ENCODE measurements at regions not wholly inside any gene's neighbourhood (a gene's known extent, or its start where the extent isn't known, plus 50 kb on each side); places are given as distances from the start of the nearest gene placed in this dataset.
"Not testable (repeated sequence)": the region's sequence is repeated elsewhere in the genome, so short reads cannot be mapped to it uniquely, and the experiment has no call there.

GRCh38 chr10:118870467-118871243, 115.9 kb upstream of the CACUL1 start:
- DNase-seq (ENCODE audit: extremely low read depth in 1 of 2, low read depth in 1 of 2) = no peak

DNA sequence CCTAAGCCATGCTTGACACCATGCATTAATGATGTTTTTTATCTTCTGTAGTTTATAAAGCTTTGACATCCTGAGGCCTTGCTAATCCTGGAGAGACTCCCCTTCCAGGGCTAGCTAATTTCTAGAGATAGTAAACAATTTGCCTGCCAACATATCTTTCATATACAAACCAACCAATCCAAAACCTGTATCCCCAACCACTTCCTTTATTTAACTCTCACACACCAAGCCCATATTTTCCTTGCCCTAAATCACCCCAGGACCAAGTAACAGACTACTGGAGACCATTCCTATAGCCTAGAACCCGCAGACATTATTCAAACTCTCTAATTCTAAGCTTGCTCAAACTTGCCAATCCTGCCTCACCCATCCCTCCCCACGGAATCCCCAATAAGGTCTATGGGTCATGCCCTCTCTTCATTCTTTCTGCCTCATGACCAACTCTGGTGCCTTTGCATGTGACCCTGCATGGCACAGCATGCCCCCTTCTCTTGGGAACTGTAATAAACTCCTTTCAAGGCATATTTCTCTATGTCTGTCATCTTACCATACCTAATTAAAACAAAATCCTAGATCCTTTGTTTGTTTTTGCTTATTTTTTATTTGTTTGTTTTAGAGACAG, 116.6 kb upstream of the CACUL1 start:
- no peak for DNase-seq (ENCODE audit: extremely low read depth in 1 of 2, low read depth in 1 of 2)

DNA sequence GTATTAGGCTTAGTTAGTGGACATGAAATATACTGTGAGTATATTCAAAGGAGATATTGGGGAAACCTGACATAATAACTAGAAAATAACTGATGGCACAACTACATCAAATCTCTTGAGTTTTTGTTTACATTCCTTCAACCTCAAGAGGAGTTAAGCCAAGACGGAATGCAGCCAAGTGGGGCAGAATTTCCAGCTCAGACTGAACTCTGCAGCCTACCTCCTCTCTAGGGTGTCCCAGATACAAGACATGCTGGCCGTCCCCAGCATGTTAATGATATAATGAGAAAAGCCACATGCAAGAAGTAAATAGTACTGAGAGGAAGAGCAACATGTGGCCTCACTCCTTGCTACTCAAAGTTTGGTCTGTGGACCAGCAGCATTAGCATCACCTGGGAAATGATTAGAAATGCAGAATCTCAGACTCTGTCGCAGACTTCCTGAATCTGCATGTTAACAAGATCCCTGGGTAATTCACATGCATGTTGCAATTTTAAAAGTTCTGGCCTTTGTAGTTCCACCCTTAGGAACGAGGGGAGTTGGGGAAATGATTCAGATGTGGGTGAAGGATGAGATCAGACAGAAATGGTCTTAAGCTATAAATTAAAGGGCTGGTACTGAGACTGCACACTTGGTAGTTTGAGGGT, 118.4 kb upstream of the CACUL1 start:
- no peak for DNase-seq (ENCODE audit: extremely low read depth in 1 of 2, low read depth in 1 of 2)

DNA sequence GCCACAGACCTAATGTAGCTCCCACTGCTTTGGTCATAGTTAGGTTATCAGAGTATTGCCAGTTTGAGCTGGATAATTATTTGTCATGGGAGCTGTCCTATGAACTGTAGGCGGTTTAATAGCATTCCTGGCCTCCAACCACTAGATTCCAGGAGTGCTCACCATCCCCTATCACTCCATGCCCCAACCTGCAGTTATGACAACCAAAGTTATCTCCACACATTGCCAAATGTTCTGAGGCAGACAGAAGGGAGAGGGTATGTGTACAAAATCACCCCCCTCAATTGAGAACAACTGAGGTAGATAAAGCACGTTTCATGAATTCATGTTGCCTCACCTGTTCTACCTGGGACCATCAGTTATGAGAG, 119.0 kb upstream of the CACUL1 start:
- no peak for DNase-seq (ENCODE audit: extremely low read depth in 1 of 2, low read depth in 1 of 2)

DNA sequence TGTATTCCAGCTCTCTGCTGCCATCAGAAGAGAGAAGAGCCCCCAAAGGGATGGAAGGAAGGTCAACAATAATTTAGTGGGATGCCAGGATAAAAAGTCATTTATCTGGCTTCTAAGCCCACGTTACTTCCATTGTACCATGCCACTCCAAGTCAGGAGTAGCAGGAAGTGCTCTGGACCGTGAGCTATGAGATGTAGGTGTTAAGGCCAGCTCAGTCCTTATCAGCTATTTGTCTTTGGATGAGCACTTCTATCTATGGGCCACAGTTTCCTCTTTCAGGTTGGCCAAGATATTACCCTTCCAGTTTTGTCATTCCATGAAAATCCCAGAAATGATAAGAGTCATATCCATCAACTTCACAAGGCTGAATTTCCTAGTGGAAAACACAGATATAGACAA, 119.4 kb upstream of the CACUL1 start:
- DNase-seq (ENCODE audit: extremely low read depth in 1 of 2, low read depth in 1 of 2) = no peak

DNA sequence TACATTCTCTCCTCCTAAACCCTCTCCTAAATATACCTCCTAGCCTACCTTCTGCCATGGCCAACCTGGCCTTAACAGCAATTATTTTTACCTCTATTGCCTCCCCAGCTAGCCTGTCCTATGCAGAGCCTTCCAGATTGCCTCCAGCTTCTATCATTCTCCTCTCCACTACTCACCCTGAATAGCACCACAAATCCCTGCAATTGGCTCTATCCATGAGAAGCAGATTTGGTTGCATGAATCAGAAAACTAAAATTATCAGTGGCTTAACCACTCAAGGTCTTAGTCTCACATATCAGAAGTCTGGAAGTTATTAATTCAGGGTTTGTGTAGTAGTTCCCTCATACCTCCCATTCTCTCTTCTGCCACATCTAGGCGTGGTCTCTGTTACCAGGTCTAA, 120.3 kb upstream of the CACUL1 start:
- DNase-seq (ENCODE audit: extremely low read depth in 1 of 2, low read depth in 1 of 2) = no peak

DNA sequence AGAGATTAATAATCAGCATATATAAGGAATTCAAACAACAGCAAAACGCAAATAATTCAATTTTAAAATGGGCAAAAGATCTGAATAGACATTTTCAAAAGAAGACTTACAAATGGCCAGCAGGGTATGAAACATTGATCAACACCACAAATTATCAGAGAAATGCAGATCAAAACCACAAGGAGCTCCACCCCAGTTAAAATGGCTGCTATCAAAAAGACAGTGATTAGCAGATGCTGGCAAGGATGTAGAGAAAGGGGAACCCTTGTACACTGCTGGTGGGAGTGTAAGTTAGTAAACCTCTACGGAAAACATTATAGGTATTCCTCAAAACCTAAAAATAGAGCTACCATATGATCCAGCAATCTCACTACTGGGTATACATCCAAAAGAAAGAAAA, 128.0 kb upstream of the CACUL1 start:
- DNase-seq (ENCODE audit: extremely low read depth in 1 of 2, low read depth in 1 of 2) = no peak

- DNase-seq (ENCODE audit: extremely low read depth in 1 of 2, low read depth in 1 of 2) = no peak
These were observed 137.3 kb upstream of the NANOS1 start for GRCh38 chr10:118892255-118892654.

- DNase-seq (ENCODE audit: extremely low read depth in 1 of 2, low read depth in 1 of 2) = not testable (repeated sequence)
These were observed 134.6 kb upstream of the NANOS1 start for GRCh38 chr10:118894891-118895290.

GRCh38 chr10:118900617-118901016, 128.9 kb upstream of the NANOS1 start:
- DNase-seq (ENCODE audit: extremely low read depth in 1 of 2, low read depth in 1 of 2) = no peak

DNA sequence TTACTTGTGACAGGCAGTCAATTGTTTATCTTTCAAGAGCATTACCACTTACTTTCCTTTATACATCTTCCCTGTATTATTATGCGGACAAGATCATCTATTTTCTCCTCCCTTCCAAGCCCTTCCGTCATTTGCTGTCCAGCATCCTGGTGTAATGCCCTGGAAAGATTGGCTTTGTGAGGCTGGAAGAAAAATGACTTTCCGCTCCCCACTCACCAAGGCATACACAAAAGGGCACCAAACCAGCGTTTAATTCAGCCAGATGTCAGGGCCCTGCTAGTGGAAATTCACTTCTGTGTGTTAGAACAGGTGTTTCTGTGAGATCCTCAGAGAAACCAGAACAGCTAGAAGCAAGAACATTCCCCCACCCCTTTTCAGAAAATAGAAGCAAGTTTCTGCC, 128.1 kb upstream of the NANOS1 start:
- DNase-seq (ENCODE audit: extremely low read depth in 1 of 2, low read depth in 1 of 2) = no peak

DNA sequence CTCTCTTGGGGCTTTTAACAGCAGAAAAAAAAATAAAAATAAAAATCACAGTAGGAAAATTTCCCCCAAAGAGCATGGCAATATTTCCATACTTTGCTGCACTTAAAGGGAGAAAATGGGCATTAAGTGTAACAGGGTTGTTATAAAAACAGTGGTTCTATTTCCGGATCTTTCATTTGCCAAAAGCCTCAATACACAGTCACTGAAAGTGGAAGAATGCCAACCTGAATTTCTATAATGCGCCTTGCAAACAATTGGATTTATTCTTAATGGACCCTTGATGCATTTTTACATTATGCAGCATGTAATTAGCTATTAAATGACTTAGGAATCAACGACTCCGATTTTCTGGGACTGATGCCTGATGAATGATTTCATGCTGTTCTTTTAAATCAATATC, 127.6 kb upstream of the NANOS1 start:
- no peak for DNase-seq (ENCODE audit: extremely low read depth in 1 of 2, low read depth in 1 of 2)

DNA sequence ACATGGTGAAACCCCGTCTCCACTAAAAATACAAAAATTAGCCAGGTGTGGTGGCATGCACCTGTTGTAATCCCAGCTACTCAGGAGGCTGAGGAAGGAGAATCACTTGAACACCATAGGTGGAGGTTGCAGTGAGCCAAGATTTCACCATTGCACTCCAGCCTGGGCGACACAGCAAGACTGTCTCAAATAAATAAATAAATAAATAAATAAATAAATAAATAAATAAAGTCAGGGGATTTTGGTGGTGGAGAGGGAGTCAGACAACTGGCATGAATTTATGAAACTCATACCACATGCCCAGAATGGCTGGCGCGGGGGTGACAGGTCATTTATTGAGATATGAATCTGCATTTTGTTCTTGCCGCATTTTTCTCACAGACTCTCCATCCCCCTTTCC, 126.9 kb upstream of the NANOS1 start:
- DNase-seq (ENCODE audit: extremely low read depth in 1 of 2, low read depth in 1 of 2) = not testable (repeated sequence)

DNA sequence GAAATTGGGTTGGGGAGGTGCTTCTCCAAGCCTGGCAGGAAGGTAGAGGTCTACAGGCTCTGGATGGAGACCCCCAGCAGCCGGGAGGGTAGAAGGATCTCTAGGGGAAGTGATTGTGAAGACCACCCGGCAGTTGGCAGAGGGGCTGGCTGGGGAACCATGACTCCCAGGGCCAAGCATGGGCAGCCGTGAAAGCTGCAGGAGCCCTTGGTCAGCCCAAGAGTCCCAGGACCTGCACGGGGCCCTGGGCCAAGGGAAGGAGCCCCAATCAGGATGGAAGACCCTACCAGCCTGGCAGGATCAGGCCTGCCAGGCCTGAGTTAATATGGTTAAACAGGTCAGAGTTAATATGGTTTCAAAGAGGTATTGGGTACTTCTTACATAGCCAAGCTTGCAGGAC, 126.3 kb upstream of the NANOS1 start:
- DNase-seq (ENCODE audit: extremely low read depth in 1 of 2, low read depth in 1 of 2) = no peak

- DNase-seq (ENCODE audit: extremely low read depth in 1 of 2, low read depth in 1 of 2) = no peak
These were observed 125.8 kb upstream of the NANOS1 start for GRCh38 chr10:118903691-118904090.

GRCh38 chr10:118904286-118904685, 125.2 kb upstream of the NANOS1 start:
- DNase-seq (ENCODE audit: extremely low read depth in 1 of 2, low read depth in 1 of 2) = no peak

DNA sequence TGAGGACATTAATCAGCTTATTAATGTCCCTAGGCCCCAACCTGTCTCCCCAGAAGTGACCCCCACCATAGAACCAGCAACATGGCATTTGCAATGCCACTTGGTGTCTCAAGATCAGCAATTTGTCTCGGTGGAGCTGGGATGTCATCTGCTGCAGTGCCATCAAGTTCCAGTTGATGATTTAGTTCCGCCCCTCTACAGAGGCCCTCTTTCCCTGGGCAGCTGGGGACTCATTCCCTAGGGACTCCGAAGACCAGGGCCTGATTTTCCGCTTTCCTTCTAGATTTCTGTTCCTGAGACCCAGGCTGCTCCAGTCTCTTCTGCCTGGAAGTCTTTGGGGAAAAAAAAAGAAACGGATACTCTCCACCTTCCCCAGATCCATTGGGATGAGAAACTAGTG, 122.5 kb upstream of the NANOS1 start:
- no peak for DNase-seq (ENCODE audit: extremely low read depth in 1 of 2, low read depth in 1 of 2)

DNA sequence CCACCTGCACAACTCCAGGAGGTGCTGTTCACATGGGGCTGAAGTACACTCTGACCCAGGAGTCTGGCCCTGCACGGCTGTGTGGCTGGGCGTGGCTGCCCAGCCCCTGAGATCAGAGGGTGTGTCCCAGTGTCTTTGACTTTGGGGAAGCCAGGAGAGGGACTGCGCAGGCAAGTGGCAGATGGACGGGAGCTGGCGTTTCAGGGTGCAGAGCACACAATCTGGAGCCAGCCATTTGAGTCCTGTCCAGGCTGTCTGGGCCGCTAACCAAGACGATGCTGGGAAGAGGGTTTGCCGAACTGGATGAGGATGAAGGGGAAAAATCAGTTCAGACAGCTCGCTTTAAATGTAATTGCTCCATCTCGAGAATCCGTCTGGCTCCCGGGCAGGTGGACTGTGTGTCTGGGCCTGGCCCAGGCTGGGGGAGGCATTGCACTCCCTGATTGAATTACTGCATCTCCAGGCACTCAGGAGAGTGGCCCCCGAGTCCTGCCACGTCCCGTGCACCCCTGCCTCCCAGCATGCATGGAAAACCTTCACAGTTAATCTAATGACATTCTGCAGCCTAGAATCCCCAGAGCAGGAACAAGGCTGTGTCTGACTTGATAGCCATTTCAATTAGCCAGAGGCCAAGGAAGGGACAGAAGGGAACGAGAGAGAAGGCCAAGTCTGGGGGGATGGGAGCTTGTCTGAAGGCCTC, 120.8 kb upstream of the NANOS1 start:
- DNase-seq (ENCODE audit: extremely low read depth in 1 of 2, low read depth in 1 of 2) = no peak

- no peak for DNase-seq (ENCODE audit: extremely low read depth in 1 of 2, low read depth in 1 of 2)
These were observed 118.8 kb upstream of the NANOS1 start for GRCh38 chr10:118910702-118911101.

GRCh38 chr10:118911363-118911762, 118.2 kb upstream of the NANOS1 start:
- DNase-seq (ENCODE audit: extremely low read depth in 1 of 2, low read depth in 1 of 2) = no peak

DNA sequence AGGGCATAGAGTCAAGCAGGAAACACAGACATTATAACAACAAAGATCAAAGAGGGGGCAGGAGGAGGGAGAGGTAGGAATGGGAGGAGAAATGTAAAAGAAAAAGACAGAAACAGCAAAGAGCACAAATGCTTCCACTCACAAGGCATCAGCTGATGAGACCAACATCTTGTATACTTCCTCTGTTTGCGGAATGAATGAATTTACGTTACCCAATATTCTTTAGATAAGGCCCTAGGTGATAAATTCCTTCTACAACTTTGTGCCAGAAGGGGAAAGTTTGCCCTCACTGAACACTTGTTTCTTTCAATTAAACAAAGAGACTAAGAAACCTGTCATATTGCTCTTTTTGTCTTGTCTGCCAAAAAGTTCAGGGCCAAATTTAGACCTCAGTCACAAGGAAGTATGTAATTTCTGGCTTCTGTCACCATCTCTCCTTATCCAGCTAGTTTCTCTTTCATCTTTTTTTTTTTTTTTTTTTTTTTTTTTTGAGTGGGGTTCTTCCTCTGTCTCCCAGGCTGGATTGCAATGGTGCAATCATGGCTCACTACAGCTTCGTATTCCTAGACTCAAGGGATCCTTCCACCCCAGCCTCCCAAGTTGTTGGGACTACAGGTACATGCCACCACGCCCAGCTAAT, 116.4 kb upstream of the NANOS1 start:
- no peak for DNase-seq (ENCODE audit: extremely low read depth in 1 of 2, low read depth in 1 of 2)
